ENCODE measurements at regions not wholly inside any gene's neighbourhood (a gene's known extent, or its start where the extent isn't known, plus 50 kb on each side); places are given as distances from the start of the nearest gene placed in this dataset.

DNA sequence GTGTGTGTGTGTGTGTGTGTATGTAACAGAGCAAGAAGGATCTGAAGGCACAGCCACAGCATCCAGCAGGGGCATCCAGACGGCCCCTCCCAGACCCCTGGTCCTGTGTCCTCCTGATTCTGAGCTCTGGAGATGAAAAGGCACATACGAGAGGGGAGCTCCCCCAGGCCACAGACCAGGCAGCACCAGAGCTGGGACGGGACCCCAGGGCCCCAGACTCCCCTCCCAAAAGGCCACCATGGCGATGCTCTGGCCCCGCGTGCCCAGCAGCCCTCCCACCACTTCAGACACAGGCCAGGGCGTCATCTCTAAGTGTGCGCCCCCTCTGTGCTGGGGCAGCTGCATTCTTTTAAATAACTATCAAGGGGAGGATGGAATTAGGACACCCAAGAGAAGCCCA, 245.8 kb downstream of the MATN1 start:
- Histone ChIP-seq H3K27ac (ENCODE audit: control insufficient read depth, insufficient read depth, low read length) (no peak overlapping the region), H3K9me3 (ENCODE audit: control insufficient read depth, low read depth, low read length) (peaks cover 7% of the 10 kb centered on the region), H3K79me2 (ENCODE audit: control insufficient read depth, insufficient read depth, low read length) (no peaks in the 10 kb centered on the region), H3K4me1 (ENCODE audit: control insufficient read depth, extremely low read depth, insufficient read depth, low read length) (no peaks in the 10 kb centered on the region), H2AFZ (ENCODE audit: control insufficient read depth, low read length) (no peak overlapping the region), H3K4me3 (ENCODE audit: control insufficient read depth in 2 of 3, extremely low read depth in 1 of 3, insufficient read depth in 2 of 3, low read depth in 1 of 3, low read length in 3 of 3) (no peak overlapping the region), H3K9me1 (ENCODE audit: control insufficient read depth, extremely low read depth, insufficient read depth, low read length) (no peaks in the 10 kb centered on the region), H4K20me1 (ENCODE audit: control insufficient read depth, extremely low read depth, insufficient read depth, low read length) (no peaks in the 10 kb centered on the region), H3K9ac (ENCODE audit: control insufficient read depth, extremely low read depth, insufficient read depth, low read length) (no peak overlapping the region), H3K4me2 (ENCODE audit: control insufficient read depth, extremely low read depth, insufficient read depth, low read depth, low read length) (no peak overlapping the region), H3K36me3 (ENCODE audit: control insufficient read depth in 2 of 2, extremely low read depth in 1 of 2, insufficient read depth in 2 of 2, low read length in 2 of 2) (no peaks in the 10 kb centered on the region), H3K27me3 (ENCODE audit: control insufficient read depth, extremely low read depth, insufficient read depth, low read length) (no peaks in the 10 kb centered on the region)
- FAIRE-seq (no peak), DNase-seq (ENCODE audit: low read depth, low spot score) (no peak)
- dilution Hi-C loops (cut with MboI; ENCODE audit: extremely low pct_ligation_motif_present, low sequenced_read_pairs): no loop called here
- TF ChIP-seq, protein P1, sequence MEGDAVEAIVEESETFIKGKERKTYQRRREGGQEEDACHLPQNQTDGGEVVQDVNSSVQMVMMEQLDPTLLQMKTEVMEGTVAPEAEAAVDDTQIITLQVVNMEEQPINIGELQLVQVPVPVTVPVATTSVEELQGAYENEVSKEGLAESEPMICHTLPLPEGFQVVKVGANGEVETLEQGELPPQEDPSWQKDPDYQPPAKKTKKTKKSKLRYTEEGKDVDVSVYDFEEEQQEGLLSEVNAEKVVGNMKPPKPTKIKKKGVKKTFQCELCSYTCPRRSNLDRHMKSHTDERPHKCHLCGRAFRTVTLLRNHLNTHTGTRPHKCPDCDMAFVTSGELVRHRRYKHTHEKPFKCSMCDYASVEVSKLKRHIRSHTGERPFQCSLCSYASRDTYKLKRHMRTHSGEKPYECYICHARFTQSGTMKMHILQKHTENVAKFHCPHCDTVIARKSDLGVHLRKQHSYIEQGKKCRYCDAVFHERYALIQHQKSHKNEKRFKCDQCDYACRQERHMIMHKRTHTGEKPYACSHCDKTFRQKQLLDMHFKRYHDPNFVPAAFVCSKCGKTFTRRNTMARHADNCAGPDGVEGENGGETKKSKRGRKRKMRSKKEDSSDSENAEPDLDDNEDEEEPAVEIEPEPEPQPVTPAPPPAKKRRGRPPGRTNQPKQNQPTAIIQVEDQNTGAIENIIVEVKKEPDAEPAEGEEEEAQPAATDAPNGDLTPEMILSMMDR (optimal IDR thresholded peaks at IDR 0.05 in 1 of 3, IDR thresholded peaks at IDR 0.05 in 1 of 3, conservative IDR thresholded peaks at IDR 0.05 in 1 of 3; ENCODE audit: extremely low read depth in 1 of 3, insufficient read depth in 2 of 3, low read length in 3 of 3): no peak
- TF ChIP-seq EZH2 (IDR thresholded peaks at IDR 0.05; ENCODE audit: low read length): no peak

DNA sequence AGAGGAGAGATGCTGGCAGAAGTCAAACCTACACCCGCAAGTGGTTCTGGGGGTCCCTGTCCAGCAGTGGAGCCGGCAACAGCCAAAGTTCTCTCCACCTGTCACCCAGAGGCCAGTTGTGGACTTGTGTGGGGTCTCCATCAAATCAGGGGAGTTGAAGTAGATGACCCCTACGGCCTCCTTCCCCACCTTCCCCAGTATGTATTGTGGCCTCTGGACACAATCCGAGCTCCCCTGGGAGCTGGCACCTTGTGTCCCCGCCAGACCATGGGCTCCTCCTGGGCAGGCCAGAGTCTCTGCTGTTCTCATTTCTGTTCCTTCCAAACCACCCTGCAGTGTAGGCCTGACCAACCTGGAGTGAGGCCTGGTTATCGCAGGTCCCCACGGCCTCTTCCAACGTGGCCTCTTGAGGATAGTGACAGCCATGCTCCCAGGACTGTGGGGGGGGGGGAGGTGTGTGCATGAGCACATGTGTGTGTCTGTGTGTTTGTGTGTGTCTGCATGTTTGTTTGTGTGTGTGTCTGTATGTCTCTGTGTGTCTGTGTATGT, 246.4 kb downstream of the MATN1 start:
- dilution Hi-C loops (cut with MboI; ENCODE audit: extremely low pct_ligation_motif_present, low sequenced_read_pairs): no loop called here
- no peaks in the 10 kb centered on the region for H3K36me3 ChIP-seq (ENCODE audit: control insufficient read depth in 2 of 2, extremely low read depth in 1 of 2, insufficient read depth in 2 of 2, low read length in 2 of 2)
- H3K4me1 ChIP-seq (ENCODE audit: control insufficient read depth, extremely low read depth, insufficient read depth, low read length): no peaks in the 10 kb centered on the region
- no peak overlapping the region for H3K27ac ChIP-seq (ENCODE audit: control insufficient read depth, insufficient read depth, low read length)
- H3K4me3 ChIP-seq (ENCODE audit: control insufficient read depth in 2 of 3, extremely low read depth in 1 of 3, insufficient read depth in 2 of 3, low read depth in 1 of 3, low read length in 3 of 3): no peak overlapping the region
- no peaks in the 10 kb centered on the region for H3K9me1 ChIP-seq (ENCODE audit: control insufficient read depth, extremely low read depth, insufficient read depth, low read length)
- H2AFZ ChIP-seq (ENCODE audit: control insufficient read depth, low read length): no peak overlapping the region
- FAIRE-seq (no peak), DNase-seq (ENCODE audit: low read depth, low spot score) (no peak)
- TF ChIP-seq, protein P1 (optimal IDR thresholded peaks at IDR 0.05 in 1 of 3, IDR thresholded peaks at IDR 0.05 in 1 of 3, conservative IDR thresholded peaks at IDR 0.05 in 1 of 3; ENCODE audit: extremely low read depth in 1 of 3, insufficient read depth in 2 of 3, low read length in 3 of 3): no peak
- no peak for TF ChIP-seq EZH2 (IDR thresholded peaks at IDR 0.05; ENCODE audit: low read length)
- no peak overlapping the region for H3K4me2 ChIP-seq (ENCODE audit: control insufficient read depth, extremely low read depth, insufficient read depth, low read depth, low read length)
- no peaks in the 10 kb centered on the region for H4K20me1 ChIP-seq (ENCODE audit: control insufficient read depth, extremely low read depth, insufficient read depth, low read length)
- H3K9ac ChIP-seq (ENCODE audit: control insufficient read depth, extremely low read depth, insufficient read depth, low read length): no peak overlapping the region
- H3K27me3 ChIP-seq (ENCODE audit: control insufficient read depth, extremely low read depth, insufficient read depth, low read length): no peaks in the 10 kb centered on the region
- H3K9me3 ChIP-seq (ENCODE audit: control insufficient read depth, low read depth, low read length): peaks cover 6% of the 10 kb centered on the region
- no peaks in the 10 kb centered on the region for H3K79me2 ChIP-seq (ENCODE audit: control insufficient read depth, insufficient read depth, low read length)

Data from keratinocyte (primary cell).